CD4-positive, alpha-beta T cell treated with Interleukin-17A for 4 hours (primary cell): ENCODE measurements at regions not wholly inside any gene's neighbourhood (a gene's known extent, or its start where the extent isn't known, plus 50 kb on each side); places are given as distances from the start of the nearest gene placed in this dataset.
"Not testable (repeated sequence)": the region's sequence is repeated elsewhere in the genome, so short reads cannot be mapped to it uniquely, and the experiment has no call there.

Source experiments
- DNase-seq: peaks from one replicate; pipeline ENCODE4 v3.0.0-alpha.2; 2020; ENCODE audit warnings: mixed read lengths

DNA sequence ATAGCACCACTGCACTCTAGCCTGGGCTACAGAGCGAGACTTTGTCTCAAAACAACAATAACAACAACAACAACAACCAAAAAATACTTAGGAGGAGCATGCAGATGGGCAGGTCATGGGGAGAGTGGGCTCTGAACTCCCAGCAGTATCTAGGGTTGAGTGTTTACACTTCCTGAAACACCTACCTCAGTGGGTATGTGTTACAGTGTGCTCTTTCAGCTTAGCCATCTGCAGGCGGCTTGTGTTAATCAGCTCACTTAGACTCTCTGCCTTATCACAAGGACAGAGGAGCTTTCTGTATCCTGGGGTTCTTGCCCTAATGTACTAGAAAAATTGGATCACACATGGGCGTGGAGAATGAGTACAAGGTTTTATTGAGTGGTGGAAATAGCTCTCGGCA, 340.2 kb downstream of the KIF20B start:
- no peak for DNase-seq

DNA sequence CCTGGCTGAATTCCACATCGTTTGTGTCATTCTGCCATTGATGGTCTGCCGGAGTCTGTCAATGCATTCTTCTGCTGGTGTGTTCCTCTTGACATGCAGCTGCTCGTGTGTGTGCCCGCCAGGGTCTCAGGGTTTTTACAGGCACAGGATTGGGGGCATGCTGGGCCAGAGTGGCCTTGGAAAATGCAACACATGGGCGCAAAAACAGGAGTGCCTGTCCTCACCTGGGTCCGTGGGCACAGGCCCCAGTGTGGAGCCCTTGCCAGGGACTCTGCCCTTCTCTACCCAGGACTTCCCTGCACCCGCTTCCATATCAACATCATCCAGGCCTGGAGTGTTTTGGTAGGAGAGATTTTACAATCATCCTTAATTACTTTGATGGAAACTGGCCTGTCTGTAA, 340.7 kb downstream of the KIF20B start:
- no peak for DNase-seq

DNA sequence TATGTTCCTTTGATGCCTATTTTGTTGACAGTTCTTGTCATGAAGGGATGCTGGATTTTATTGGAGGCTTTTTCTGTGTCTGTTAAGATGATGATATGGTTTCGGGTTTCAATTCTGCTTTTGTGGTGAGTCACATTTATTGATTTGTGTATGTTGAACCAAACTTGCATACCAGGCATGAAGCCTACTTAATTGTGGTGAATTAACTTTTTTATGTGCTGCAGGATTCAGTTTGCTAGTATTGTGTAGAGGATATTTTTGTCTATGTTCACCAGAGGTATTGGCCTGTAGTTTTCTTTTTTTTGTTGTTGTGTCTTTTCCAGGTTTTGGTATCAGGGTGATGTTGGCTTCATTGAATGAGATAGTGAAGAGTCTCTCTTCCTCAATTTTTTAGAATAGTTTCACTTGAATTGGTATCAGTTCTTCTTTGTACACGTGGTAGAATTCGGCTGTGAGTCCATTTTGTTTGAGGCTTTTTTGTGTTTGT, 345.9 kb downstream of the KIF20B start:
- no peak for DNase-seq

DNA sequence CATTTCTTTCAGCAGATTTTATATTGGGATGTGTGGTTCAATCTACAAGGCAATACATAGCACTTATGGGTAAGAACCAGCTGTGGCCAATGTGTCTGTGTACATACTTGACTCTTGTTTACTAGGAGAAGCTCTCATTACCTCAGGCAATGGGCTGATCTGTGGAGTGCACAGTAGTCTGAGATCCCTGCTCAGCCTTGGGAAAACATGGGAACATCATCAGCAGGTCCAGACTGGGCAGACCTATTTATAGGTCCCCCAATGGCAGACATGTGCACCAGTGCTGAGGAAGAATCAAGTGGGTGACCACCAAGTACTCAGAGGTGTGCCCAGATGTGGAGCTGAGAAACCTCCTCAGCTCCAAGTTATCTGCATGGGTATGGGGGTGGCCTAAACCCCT, 349.7 kb downstream of the KIF20B start:
- DNase-seq, result no peak

DNA sequence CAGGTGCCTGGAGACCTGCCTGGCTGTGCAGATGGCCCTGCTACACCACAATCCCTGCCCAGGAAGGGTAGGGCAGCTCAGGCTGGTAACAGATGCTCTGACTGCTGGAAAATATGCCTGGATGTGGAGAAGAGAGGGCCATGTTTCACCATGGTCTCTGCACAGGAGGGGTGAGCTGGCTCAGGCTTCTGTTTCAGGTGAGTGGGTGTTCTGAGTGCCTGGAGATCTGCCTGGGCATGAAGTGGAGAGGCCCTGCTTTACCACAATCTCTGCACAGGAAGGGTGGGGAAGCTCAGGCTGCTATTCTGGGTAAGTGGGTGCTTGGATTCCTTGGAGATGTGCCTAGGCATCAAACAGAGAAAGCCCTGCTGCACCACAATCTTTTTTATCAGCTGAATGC, 350.1 kb downstream of the KIF20B start:
- no peak for DNase-seq

DNA sequence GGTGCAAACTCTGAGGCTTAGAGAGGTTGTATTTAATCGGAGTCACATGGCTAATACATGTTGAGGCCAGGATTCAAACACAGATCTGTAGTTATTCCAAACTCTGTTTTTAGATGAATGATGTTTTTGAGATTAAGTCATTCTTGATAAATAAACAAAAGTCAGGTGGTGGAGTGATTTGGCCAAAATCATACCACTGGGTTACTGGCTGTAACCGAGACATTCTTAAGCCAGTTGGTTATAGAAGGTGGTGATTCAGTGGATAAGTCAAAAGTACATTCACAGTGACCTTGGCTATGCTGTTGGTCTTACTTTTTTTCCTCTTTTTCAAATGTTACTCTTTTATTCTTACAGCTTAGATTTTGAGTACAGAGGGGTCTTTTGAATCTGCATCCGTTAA, 361.4 kb downstream of the KIF20B start:
- no peak for DNase-seq

DNA sequence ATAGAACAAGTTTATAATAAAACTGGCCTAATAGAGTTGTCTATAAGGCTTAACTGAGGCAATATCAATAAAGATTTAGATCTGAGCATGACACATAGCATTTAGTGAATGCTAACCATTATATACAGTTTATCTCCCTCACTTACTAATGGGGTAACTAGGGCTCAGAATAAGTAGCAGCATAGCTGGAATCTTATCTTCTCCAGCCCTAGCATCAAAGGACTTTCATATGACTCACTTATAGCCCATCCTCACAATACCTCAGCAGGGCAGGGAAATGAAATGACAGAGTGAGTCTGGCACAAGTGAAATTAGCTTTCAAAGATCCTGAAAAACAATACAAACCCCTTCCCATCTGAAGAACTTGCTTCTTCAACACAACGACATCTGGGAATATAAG, 362.9 kb downstream of the KIF20B start:
- no peak for DNase-seq

DNA sequence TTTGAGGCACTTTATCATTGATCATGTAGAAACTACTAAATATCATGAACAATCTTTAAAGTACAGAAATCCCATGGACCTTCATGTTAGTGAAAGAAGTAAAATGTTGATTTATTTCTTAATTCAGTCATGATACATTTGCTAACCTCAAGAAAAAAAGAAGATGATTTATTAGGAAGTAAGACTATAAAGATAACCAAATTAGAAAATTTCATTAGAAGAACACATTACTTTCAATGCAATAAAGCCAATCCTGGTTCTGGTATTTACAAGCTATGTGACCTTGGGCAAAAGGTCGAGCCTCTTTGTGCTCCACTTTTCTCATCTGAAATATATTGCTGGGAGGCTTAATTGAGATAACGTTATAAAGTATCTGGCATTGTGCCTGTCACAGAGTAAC, 365.0 kb downstream of the KIF20B start:
- DNase-seq, result no peak

DNA sequence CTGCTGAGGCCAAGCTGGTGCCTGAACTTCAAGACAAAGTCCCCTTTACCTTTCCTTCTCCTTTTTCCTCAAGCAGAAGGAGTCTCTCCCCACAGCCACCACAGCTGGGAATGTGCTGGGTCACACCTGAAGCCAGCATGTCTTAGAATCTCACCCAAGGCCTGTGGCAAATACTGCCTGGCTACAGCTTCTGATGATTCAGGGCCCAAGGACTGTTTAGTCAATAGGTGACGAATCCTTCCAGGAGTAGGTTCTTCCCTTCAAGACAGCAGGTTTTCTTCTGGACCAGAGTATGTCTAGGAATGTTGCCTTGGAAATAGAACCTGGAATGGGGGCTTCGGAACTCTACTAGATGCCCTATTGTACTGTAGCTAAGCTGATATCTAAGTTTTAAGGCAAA, 374.6 kb downstream of the KIF20B start:
- DNase-seq, result no peak

DNA sequence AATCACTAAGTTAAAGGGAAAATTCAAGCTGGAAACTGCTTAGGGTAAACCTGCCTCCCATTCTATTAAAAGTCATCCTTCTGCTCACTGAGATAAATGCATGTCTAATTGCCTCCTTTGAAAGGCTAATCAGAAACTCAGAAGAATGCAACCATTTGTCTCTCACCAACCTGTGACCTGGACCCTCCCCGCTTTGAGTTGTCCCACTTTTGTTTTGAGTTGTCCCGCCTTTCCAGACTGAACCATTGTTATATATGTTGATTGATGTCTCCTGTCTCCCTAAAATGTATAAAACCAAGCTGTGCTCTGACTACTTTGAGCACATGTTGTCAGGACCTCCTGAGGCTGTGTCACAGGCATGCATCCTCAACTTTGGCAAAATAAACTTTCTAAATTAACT, 378.4 kb downstream of the KIF20B start:
- DNase-seq, result no peak

DNA sequence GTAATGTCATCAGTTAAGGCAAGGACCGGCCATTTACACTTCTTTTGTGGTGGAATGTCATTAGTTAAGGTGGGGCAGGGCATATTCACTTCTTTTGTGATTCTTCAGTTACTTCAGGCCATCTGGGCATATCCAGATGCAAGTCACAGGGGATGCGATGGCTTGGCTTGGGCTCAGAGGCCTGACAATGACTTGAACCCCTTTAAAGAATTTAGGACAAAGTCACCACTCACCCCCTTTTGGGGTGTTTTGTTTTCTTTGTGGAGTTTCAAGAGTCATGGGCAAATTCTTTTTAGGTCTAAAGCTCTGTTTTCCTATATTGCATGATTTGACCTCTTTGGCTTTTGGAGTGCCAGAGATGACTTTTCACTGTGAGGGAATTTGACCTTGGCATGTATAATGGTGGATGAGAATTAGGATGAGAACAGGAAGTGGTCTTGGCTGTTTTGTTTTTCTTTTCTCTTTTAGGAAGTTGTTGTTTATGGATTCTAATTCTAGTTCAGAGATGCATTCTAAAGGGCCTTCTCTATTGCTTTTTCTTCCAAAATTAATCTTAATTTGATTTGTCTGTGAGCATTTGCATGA, 385.3 kb downstream of the KIF20B start:
- DNase-seq, result not testable (repeated sequence)

DNA sequence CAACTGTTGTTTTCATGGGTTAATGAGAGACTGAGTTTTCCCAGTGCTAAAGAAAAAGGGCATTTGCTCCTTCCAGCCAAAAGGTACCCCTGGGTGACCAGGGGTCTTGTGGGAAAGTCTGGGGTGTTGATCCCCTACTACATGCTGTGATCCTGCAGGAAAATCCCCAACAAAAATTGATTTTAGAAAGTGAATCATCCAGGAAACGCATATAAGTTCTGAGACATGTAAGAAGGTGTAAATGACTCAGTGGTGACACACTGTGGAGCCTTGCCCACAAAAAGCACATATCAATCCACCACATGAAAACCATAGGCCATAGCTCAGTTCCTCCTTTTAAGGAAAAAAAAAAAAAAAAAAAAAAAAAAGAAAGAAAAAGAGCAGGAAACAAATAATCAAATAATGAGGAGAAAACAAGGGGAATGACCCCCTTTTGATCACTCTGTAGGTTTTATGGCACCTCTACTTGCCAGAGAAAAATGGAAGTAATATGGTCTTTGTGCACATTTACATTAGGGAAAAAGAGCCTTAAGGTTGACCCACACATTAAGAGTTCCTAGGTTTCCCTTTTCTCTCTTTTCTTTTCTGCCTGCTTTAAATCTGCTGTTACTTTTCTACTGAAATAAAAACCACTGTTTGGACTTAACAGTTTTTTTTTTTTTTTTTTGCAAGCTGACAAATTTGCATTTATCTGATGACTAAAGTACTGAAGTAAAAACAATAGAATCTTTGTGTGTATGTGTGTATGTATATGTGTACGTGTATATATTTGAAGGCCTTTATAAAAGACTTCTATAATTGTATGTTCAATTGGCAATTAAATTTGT, 386.0 kb downstream of the KIF20B start:
- DNase-seq, result no peak

DNA sequence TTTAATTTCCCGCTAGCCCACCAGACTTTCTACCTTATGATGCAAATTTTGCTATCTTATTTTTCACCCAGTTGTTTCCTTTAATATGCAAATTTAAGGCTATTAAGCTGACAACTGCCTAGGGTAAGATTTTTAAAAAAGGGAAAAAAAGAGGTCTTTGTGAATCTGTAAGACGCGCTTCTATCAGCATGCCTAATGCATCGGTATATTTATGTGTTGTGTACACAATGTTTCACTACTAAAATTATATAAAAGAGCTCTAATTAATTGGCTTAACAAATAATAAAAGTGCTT, 386.6 kb downstream of the KIF20B start:
- DNase-seq, result no peak

DNA sequence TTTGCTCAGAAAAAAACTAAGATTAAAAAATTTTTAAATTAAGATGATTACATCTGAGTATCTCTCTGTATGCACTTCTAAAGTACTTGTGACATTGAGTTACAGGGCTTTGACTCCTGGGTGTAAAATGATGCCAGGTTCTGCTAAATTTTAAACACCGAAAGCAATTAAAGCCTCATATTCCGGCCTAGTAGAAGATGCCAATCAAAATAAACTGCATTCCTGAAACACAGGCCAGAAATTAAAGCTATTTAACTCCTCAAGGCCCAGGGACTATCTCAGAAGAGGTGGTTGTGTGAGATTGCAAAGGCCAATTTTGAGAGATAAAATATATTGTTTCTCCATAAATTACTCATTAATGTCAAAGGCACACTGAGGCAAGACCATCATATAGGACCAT, 388.3 kb downstream of the KIF20B start:
- DNase-seq, result no peak

DNA sequence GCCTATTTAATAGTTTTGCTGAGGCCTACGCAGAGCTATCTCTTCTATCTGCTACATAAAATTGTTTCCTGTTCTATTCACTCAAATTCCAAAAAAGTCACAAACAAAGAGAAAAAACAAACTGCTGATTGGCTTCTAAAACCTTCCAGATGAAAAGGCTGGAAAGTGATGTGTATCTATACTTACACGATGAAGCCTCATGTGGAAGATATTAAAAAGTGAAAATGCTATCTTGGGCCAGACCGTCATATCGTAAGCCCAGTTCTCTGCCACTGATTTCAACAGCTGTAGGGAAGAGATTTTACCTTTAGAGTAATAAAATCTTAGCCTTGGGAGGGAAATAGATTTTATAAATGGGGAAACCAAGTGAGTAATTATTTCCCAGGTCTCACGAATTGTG, 394.8 kb downstream of the KIF20B start:
- DNase-seq, result no peak

DNA sequence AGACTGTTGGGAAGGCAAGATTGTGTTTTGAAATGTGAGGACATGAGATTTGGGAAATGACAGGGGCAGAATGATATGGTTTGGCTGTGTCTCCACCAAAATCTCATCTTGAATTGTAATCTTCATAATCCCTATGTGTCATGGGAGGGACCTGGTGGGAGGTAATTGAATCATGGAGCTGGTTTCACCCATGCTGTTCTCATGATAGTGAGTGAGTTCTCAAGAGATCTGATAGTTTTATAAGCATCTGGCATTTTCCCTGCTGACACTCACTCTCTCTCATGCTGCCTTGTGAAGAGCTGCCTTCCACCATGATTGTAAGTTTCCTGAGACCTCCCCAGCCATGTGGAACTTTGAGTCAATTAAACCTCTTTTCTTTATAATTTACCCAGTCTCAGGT, 406.2 kb downstream of the KIF20B start:
- not testable (repeated sequence) for DNase-seq

DNA sequence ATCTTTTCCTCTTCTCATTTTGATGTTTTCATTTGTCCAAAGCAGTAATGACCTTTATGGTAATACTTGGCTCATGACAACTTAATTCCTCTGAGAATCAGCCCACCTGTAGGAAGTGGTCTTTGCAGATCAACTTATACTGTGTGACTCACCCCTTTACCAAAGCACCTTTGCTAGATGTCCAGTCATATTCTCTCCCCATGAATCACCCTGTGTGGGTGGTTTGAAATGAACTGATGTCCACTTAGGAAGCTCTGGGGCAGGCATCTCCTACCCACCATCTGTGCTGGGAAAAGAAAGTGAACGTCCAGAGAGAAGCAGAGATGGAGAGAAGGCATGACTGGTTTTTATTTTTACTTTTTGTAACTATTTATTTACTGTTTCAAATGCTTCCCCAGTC, 410.3 kb downstream of the KIF20B start:
- DNase-seq, result no peak

DNA sequence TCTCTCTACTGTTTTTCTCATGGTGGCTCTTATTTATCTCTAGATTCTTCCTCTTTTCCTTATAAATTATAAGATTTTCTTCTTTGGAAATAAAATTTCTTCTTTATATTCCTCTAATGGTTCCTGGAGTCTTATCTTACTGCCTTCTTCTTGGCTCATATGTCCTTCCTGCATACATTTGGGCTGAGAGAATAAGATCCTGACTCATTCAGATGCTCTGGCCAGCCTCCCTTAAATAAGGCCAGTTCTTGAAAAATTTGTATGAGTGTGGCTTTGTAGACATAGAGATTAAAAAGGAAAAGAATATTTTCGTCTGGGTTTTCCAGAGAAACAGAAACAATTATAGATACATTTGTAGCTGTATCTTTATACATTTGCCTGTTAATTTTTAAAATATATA, 411.3 kb downstream of the KIF20B start:
- no peak for DNase-seq

DNA sequence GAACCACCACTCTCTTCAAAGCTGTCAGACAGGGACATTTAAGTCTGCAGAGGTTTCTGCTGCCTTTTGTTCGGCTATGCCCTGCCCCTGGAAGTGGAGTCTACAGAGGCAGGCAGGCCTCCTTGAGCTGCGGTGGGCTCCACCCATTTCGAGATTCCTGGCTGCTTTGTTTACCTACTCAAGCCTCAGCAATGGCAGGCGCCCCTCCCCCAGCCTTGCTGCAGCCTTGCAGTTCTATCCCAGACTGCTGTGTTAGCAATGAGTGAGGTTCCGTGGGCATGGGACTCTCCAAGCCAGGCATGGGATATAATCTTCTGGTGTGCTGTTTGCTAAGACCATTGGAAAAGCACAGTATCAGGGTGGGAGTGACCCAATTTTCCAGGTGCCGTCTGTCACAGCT, 417.2 kb downstream of the KIF20B start:
- not testable (repeated sequence) for DNase-seq

DNA sequence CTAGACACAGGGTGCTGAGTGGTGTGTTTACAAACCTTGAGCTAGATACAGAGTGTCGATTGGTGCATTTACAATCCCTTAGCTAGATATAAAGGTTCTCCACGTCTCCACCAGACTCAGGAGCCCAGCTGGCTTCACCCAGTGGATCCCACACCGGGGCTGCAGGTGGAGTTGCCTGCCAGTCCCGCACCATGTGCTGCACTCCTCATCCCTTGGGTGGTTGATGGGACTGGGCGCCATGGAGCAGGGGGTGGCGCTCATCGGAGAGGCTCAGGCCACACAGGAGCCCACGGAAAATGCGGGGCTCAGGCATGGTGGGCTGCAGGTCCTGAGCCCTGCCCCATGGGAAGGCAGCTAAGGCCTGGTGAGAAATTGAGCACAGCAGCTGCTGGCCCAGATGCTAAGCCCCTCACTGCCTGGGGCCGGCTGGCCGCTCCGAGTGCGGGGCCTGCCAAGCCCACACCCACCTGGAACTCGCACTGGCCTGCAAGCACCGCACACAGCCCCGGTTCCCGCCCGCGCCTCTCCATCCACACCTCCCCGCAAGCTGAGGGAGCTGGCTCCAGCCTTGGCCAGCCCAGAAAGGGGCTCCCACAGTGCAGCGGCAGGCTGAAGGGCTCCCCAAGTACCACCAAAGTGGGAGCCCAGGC, 418.4 kb downstream of the KIF20B start:
- not testable (repeated sequence) for DNase-seq

DNA sequence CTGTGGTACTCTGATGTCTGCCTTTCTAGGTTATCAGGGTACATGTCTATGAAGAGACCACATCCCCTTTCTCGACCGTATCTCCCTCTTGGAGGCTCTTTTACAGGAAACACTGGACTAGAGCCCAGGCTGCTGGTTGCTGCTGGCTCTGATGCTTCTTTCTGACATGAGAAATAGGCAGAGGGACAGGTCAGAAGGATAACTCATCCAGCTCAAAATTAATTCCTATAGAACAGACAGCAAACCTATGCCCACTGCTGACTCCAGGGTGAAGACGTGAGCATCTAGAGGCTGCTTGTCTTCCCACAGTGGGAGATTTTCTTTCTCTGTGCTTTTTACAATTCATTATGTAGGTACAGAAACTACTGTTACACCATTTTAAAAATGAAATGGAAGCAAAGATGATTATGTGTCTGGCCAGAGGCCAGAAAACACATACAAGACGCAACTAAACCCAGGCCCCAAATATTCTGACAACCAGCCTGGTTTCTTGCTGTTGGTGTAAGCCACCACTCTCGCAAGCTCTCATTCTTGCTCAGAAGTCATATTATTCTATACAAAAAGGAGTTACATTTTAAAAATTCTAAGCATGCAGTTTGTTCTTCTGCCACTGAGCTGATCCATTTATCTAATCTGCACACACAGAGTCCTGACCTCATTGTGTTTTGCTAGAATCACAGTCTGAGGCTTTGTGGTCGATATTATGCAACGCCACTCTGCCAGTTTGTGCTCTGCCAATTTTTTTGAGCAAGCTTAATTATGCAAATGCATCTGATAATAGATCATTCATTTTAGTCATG, 424.3 kb downstream of the KIF20B start:
- DNase-seq, result no peak

DNA sequence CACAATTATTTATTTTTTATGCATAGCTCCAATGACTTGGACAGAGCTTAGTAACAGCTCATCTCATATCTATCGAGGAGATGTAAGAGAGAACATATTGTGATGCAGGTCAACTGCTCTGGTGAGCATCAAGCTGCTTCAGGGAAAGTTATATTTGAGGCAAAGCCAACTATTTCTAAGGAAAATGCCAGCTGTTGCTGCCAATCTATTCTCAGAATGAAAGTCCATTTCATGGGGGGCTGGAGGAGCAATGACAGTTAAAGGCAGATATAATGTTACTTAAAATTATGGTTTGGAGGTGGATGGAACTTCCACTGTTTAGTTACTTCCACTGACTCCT, 424.8 kb downstream of the KIF20B start:
- no peak for DNase-seq

DNA sequence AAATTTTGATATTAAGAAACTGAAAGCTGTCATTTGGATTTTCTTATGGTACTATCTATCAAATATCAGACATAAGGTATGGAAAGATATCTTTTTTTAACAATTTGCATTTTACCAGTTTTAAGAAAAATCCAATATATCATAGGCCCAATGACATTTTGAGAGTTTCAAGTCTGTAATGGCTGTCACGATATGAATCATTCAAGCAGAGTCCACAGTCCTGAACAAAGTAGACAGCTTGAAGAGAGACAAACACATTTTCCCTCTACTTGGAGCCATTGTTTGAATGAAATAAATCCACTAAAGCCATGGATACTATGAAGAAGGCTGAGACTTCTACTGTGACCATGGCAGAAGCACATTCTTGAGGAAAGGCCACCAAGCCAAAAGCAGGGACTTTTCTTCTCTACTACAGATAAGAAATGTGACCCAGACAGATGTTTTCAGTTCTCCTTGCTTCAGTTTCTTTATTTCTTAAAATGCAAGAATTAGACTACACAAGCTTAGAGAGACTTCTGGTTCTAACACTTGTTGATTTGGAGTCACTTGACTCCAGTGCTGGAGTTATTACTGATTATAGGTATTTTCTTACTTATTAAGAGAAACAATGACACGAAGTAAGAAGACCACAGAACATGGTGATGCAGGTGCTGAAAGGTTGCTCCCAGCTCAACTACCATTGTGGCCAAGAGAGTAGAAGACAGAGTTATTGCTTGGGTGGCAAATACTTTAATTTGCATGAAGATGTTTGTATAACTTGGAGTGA, 429.1 kb downstream of the KIF20B start:
- DNase-seq, result no peak
